GM23248 (cell line): ENCODE measurements at regions not wholly inside any gene's neighbourhood (a gene's known extent, or its start where the extent isn't known, plus 50 kb on each side); places are given as distances from the start of the nearest gene placed in this dataset.

Source experiments
- DNase-seq: peaks from one replicate; pipeline ENCODE4 v3.0.0-alpha.2; 2015
- H2AFZ ChIP-seq: fragments of 200-600 bp; sonication (generic); 2 replicates; pipeline ENCODE4 v1.6.1; 2016; ENCODE audit warnings: antibody characterized with exemption
- H3F3A ChIP-seq: fragments of 200-600 bp; sonication (generic); 2 replicates; pipeline ENCODE4 v1.6.1; 2016; ENCODE audit warnings: mild to moderate bottlenecking, antibody characterized with exemption, mixed run types; ENCODE audit not compliant: insufficient read depth
- H3K27ac ChIP-seq: fragments of 200-600 bp; sonication (generic); 2 replicates; pipeline ENCODE4 v1.5.1; 2016; ENCODE audit warnings: mild to moderate bottlenecking
- H3K27me3 ChIP-seq: fragments of 200-600 bp; sonication (generic); replicated peaks from 2 replicates; pipeline ENCODE4 v1.6.1; 2016; ENCODE audit warnings: mild to moderate bottlenecking; ENCODE audit not compliant: insufficient read depth
- H3K36me3 ChIP-seq: fragments of 200-600 bp; sonication (generic); 2 replicates; pipeline ENCODE4 v1.6.1; 2016; ENCODE audit warnings: low read depth, mild to moderate bottlenecking
- H3K4me1 ChIP-seq: fragments of 200-600 bp; sonication (generic); 2 replicates; pipeline ENCODE4 v1.6.1; 2016; ENCODE audit warnings: mild to moderate bottlenecking; ENCODE audit not compliant: insufficient read depth
- H3K4me2 ChIP-seq: fragments of 200-600 bp; sonication (generic); one replicate; pipeline ENCODE4 v1.6.1; 2016; ENCODE audit warnings: mild to moderate bottlenecking; ENCODE audit not compliant: unreplicated experiment
- H3K4me3 ChIP-seq: fragments of 200-600 bp; sonication (generic); 2 replicates; pipeline ENCODE4 v1.5.1; 2016; ENCODE audit warnings: mild to moderate bottlenecking
- H3K79me2 ChIP-seq: fragments of 200-600 bp; sonication (generic); 2 replicates; pipeline ENCODE4 v1.6.1; 2016; ENCODE audit warnings: mild to moderate bottlenecking; ENCODE audit not compliant: insufficient read depth
- H3K9ac ChIP-seq: fragments of 200-600 bp; sonication (generic); 2 replicates; pipeline ENCODE4 v1.6.1; 2016; ENCODE audit warnings: mild to moderate bottlenecking
- H3K9me2 ChIP-seq: fragments of 200-600 bp; sonication (generic); 2 replicates; pipeline ENCODE4 v1.6.1; 2016; ENCODE audit warnings: mixed run types, mild to moderate bottlenecking, moderate library complexity; ENCODE audit not compliant: insufficient read depth
- H3K9me3 ChIP-seq: fragments of 200-600 bp; sonication (generic); one replicate; pipeline ENCODE4 v1.6.1; 2017; ENCODE audit warnings: low read depth
- H4K20me1 ChIP-seq: fragments of 200-600 bp; sonication (generic); 2 replicates; pipeline ENCODE4 v1.6.0; 2016; ENCODE audit not compliant: insufficient read depth
- EZH2 ChIP-seq: fragments of 200-600 bp; sonication (generic); IDR thresholded peaks from 2 replicates; pipeline ENCODE4 v1.6.1; 2018; ENCODE audit warnings: antibody characterized with exemption, mild to moderate bottlenecking; ENCODE audit not compliant: insufficient read depth, poor library complexity, severe bottlenecking
- EZH2phosphoT487 ChIP-seq: fragments of 200-600 bp; sonication (generic); IDR thresholded peaks from 2 replicates; pipeline ENCODE4 v1.6.1; 2018; ENCODE audit warnings: antibody characterized with exemption, moderate library complexity, mild to moderate bottlenecking, low read depth; ENCODE audit not compliant: insufficient read depth
- WGBS, 2 experiments: methylation state at CpG; one replicate each; pipeline ENCODE4 v1.1.6; 2015 to 2017; ENCODE audit warnings: low lambda C conversion rate in 2 of 2, low coverage in 1 of 2; ENCODE audit errors: missing lambda C conversion rate in 2 of 2; 5-methylcytosine and 5-hydroxymethylcytosine counted together
- in situ Hi-C: fragments of 300-500 bp; cut with MboI; formaldehyde crosslinking; loops from 2 replicates; pipeline ENCODE4 v1.15.0; 2020

GRCh38 chr20:52098186-52098585, 93.4 kb downstream of the ZFP64 start:
- Histone ChIP-seq H2AFZ (no peak overlapping the region), H3K27ac (no peak overlapping the region), H3K36me3 (no peaks in the 10 kb centered on the region), H3K9ac (no peak overlapping the region), H3K9me3 (no peaks in the 10 kb centered on the region), H3K4me1 (no peaks in the 10 kb centered on the region), H3K4me2 (no peak overlapping the region), H4K20me1 (no peaks in the 10 kb centered on the region), H3F3A (no peaks in the 10 kb centered on the region), H3K9me2 (no peaks in the 10 kb centered on the region), H3K4me3 (no peak overlapping the region), H3K79me2 (no peaks in the 10 kb centered on the region), H3K27me3 (no peaks in the 10 kb centered on the region)
- no peak for TF ChIP-seq EZH2
- TF ChIP-seq EZH2phosphoT487 = no peak
- no peak for DNase-seq
- WGBS, 2 experiments = 80 to 87% methylated on average over 6 of the region's 6 CpGs
- in situ Hi-C loops = loop anchor here (25.0 kb wide), 2 partner anchors 711 to 1111 kb away; no protein-coding TSS in a partner anchor

GRCh38 chr20:52096117-52096516, 95.5 kb downstream of the ZFP64 start:
- Histone ChIP-seq H3K79me2 (no peaks in the 10 kb centered on the region), H3K4me2 (no peak overlapping the region), H3K9ac (no peak overlapping the region), H3K9me2 (no peaks in the 10 kb centered on the region), H4K20me1 (no peaks in the 10 kb centered on the region), H2AFZ (no peak overlapping the region), H3K36me3 (no peaks in the 10 kb centered on the region), H3K27me3 (no peaks in the 10 kb centered on the region), H3K9me3 (no peaks in the 10 kb centered on the region), H3K4me3 (no peak overlapping the region), H3K4me1 (no peaks in the 10 kb centered on the region), H3F3A (no peaks in the 10 kb centered on the region), H3K27ac (no peak overlapping the region)
- TF ChIP-seq EZH2 (no peak), EZH2phosphoT487 (no peak)
- no peak for DNase-seq
- 95 to 98% methylated on average over 6 of the region's 6 CpGs for WGBS, 2 experiments
- in situ Hi-C loops = loop anchor here (25.0 kb wide), 2 partner anchors 709 to 1109 kb away; no protein-coding TSS in a partner anchor

- TF ChIP-seq EZH2phosphoT487 (no peak), EZH2 (no peak)
- no peak for DNase-seq
- H3K9ac ChIP-seq = no peak overlapping the region
- no peaks in the 10 kb centered on the region for H4K20me1 ChIP-seq
- H2AFZ ChIP-seq = no peak overlapping the region
- H3K4me1 ChIP-seq = no peaks in the 10 kb centered on the region
- no peak overlapping the region for H3K4me3 ChIP-seq
- no peak overlapping the region for H3K27ac ChIP-seq
- no peaks in the 10 kb centered on the region for H3K9me3 ChIP-seq
- no peaks in the 10 kb centered on the region for H3K79me2 ChIP-seq
- 50 to 64% methylated on average over 2 of the region's 2 CpGs for WGBS, 2 experiments
- H3K9me2 ChIP-seq = no peaks in the 10 kb centered on the region
- in situ Hi-C loops = loop anchor here (25.0 kb wide), 2 partner anchors 707 to 1107 kb away; no protein-coding TSS in a partner anchor
- H3K4me2 ChIP-seq = no peak overlapping the region
- H3K27me3 ChIP-seq = no peaks in the 10 kb centered on the region
- no peaks in the 10 kb centered on the region for H3F3A ChIP-seq
- H3K36me3 ChIP-seq = no peaks in the 10 kb centered on the region
Observed at GRCh38 chr20:52094693-52095092, 96.9 kb downstream of the ZFP64 start.

- Histone ChIP-seq H3K36me3 (no peaks in the 10 kb centered on the region), H3K9me2 (no peaks in the 10 kb centered on the region), H3K4me3 (no peak overlapping the region), H2AFZ (no peak overlapping the region), H3F3A (no peaks in the 10 kb centered on the region), H4K20me1 (no peaks in the 10 kb centered on the region), H3K4me2 (no peak overlapping the region), H3K27ac (no peak overlapping the region), H3K79me2 (no peaks in the 10 kb centered on the region), H3K27me3 (no peaks in the 10 kb centered on the region), H3K9me3 (no peaks in the 10 kb centered on the region), H3K9ac (no peak overlapping the region), H3K4me1 (no peaks in the 10 kb centered on the region)
- no peak for TF ChIP-seq EZH2
- TF ChIP-seq EZH2phosphoT487 = no peak
- 97 to 99% methylated on average over 4 of the region's 4 CpGs for WGBS, 2 experiments
- in situ Hi-C loops = loop anchor here (25.0 kb wide), 2 partner anchors 706 to 1106 kb away; no protein-coding TSS in a partner anchor
- no peak for DNase-seq
Observed at GRCh38 chr20:52093575-52093974, 98.0 kb downstream of the ZFP64 start.

- no peak overlapping the region for H3K9ac ChIP-seq
- no peak overlapping the region for H3K4me3 ChIP-seq
- H3K27me3 ChIP-seq = no peaks in the 10 kb centered on the region
- in situ Hi-C loops = loop anchor here (25.0 kb wide), 2 partner anchors 703 to 1103 kb away; no protein-coding TSS in a partner anchor
- DNase-seq = no peak
- no peaks in the 10 kb centered on the region for H3K79me2 ChIP-seq
- no peaks in the 10 kb centered on the region for H3K4me1 ChIP-seq
- no peak overlapping the region for H2AFZ ChIP-seq
- no peak overlapping the region for H3K27ac ChIP-seq
- TF ChIP-seq EZH2 = no peak
- no peak for TF ChIP-seq EZH2phosphoT487
- H3F3A ChIP-seq = no peaks in the 10 kb centered on the region
- no peaks in the 10 kb centered on the region for H3K9me2 ChIP-seq
- peaks cover 15% of the 10 kb centered on the region; the same call in 1 of the 2 replicates for H3K36me3 ChIP-seq
- H3K9me3 ChIP-seq = no peaks in the 10 kb centered on the region
- no peaks in the 10 kb centered on the region for H4K20me1 ChIP-seq
- H3K4me2 ChIP-seq = no peak overlapping the region
- 94 to 98% methylated on average over 3 of the region's 3 CpGs for WGBS, 2 experiments
Observed at GRCh38 chr20:52090035-52090434, 101.5 kb downstream of the ZFP64 start.
